ENCODE measurements at regions not wholly inside any gene's neighbourhood (a gene's known extent, or its start where the extent isn't known, plus 50 kb on each side); places are given as distances from the start of the nearest gene placed in this dataset.
A peak's percentile ranks its signal among the peaks of the same experiment; 100 is the strongest.

GRCh38 chr13:40170982-40171381 lies 495.5 kb downstream of the FOXO1 start:
- no peak overlapping the region for H3K4me3 ChIP-seq (ENCODE audit: control insufficient read depth in 2 of 3, extremely low read depth in 1 of 3, insufficient read depth in 2 of 3, low read depth in 1 of 3, low read length in 3 of 3)
- H3K9me3 ChIP-seq (ENCODE audit: control insufficient read depth, low read depth, low read length), result no peaks in the 10 kb centered on the region
- H3K4me2 ChIP-seq (ENCODE audit: control insufficient read depth, extremely low read depth, insufficient read depth, low read depth, low read length), result no peak overlapping the region
- H2AFZ ChIP-seq (ENCODE audit: control insufficient read depth, low read length), result no peak overlapping the region
- H3K79me2 ChIP-seq (ENCODE audit: control insufficient read depth, insufficient read depth, low read length), result no peaks in the 10 kb centered on the region
- H4K20me1 ChIP-seq (ENCODE audit: control insufficient read depth, extremely low read depth, insufficient read depth, low read length), result no peaks in the 10 kb centered on the region
- no peak overlapping the region for H3K27ac ChIP-seq (ENCODE audit: control insufficient read depth, insufficient read depth, low read length)
- DNase-seq (ENCODE audit: low read depth, low spot score) (peak; percentile 67), FAIRE-seq (peak; percentile 82)
- peaks cover 23% of the 10 kb centered on the region for H3K4me1 ChIP-seq (ENCODE audit: control insufficient read depth, extremely low read depth, insufficient read depth, low read length)
- H3K27me3 ChIP-seq (ENCODE audit: control insufficient read depth, extremely low read depth, insufficient read depth, low read length), result no peaks in the 10 kb centered on the region
- H3K36me3 ChIP-seq (ENCODE audit: control insufficient read depth in 2 of 2, extremely low read depth in 1 of 2, insufficient read depth in 2 of 2, low read length in 2 of 2), result no peaks in the 10 kb centered on the region
- H3K9me1 ChIP-seq (ENCODE audit: control insufficient read depth, extremely low read depth, insufficient read depth, low read length), result no peaks in the 10 kb centered on the region
- H3K9ac ChIP-seq (ENCODE audit: control insufficient read depth, extremely low read depth, insufficient read depth, low read length), result no peak overlapping the region
- no peak for TF ChIP-seq EZH2 (IDR thresholded peaks at IDR 0.05; ENCODE audit: low read length)
- TF ChIP-seq, protein P1, sequence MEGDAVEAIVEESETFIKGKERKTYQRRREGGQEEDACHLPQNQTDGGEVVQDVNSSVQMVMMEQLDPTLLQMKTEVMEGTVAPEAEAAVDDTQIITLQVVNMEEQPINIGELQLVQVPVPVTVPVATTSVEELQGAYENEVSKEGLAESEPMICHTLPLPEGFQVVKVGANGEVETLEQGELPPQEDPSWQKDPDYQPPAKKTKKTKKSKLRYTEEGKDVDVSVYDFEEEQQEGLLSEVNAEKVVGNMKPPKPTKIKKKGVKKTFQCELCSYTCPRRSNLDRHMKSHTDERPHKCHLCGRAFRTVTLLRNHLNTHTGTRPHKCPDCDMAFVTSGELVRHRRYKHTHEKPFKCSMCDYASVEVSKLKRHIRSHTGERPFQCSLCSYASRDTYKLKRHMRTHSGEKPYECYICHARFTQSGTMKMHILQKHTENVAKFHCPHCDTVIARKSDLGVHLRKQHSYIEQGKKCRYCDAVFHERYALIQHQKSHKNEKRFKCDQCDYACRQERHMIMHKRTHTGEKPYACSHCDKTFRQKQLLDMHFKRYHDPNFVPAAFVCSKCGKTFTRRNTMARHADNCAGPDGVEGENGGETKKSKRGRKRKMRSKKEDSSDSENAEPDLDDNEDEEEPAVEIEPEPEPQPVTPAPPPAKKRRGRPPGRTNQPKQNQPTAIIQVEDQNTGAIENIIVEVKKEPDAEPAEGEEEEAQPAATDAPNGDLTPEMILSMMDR (optimal IDR thresholded peaks at IDR 0.05 in 1 of 3, IDR thresholded peaks at IDR 0.05 in 1 of 3, conservative IDR thresholded peaks at IDR 0.05 in 1 of 3; ENCODE audit: extremely low read depth in 1 of 3, insufficient read depth in 2 of 3, low read length in 3 of 3), result peak in 2 of 3 experiments; percentile 16 to 30
- dilution Hi-C loops (cut with MboI; ENCODE audit: extremely low pct_ligation_motif_present, low sequenced_read_pairs), result no loop called here

DNA sequence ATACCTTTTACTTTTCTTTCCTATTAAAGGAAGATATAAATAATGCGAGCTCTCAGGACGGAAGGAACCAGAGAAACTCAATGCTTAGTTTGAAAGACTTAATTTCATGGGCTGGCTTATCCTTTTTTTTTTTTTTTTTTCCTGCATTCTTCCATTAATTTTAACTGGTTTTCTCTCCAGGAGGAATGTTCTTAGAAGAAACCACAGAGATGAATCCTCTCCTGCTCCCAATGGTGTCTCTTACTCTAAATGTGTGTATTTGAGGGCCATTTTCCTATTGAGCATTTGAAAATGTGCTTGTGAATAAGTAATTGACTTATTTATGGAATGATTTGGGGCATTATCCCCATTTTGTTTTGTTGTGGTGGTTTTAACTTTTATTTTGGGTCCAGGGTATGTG lies 494.9 kb downstream of the FOXO1 start:
- TF ChIP-seq EZH2 (IDR thresholded peaks at IDR 0.05; ENCODE audit: low read length), result no peak
- TF ChIP-seq, protein P1 (optimal IDR thresholded peaks at IDR 0.05 in 1 of 3, IDR thresholded peaks at IDR 0.05 in 1 of 3, conservative IDR thresholded peaks at IDR 0.05 in 1 of 3; ENCODE audit: extremely low read depth in 1 of 3, insufficient read depth in 2 of 3, low read length in 3 of 3), result no peak
- H3K27ac ChIP-seq (ENCODE audit: control insufficient read depth, insufficient read depth, low read length), result peak overlapping the region; percentile 21

More for the DNA sequence above, 494.9 kb downstream of the FOXO1 start:
- dilution Hi-C loops (cut with MboI; ENCODE audit: extremely low pct_ligation_motif_present, low sequenced_read_pairs), result no loop called here
- Histone ChIP-seq H3K9me3 (ENCODE audit: control insufficient read depth, low read depth, low read length) (no peaks in the 10 kb centered on the region), H3K9me1 (ENCODE audit: control insufficient read depth, extremely low read depth, insufficient read depth, low read length) (no peaks in the 10 kb centered on the region), H3K4me3 (ENCODE audit: control insufficient read depth in 2 of 3, extremely low read depth in 1 of 3, insufficient read depth in 2 of 3, low read depth in 1 of 3, low read length in 3 of 3) (no peak overlapping the region), H2AFZ (ENCODE audit: control insufficient read depth, low read length) (peak overlapping the region; percentile 85), H3K27me3 (ENCODE audit: control insufficient read depth, extremely low read depth, insufficient read depth, low read length) (no peaks in the 10 kb centered on the region), H3K4me2 (ENCODE audit: control insufficient read depth, extremely low read depth, insufficient read depth, low read depth, low read length) (peak overlapping the region; percentile 78), H4K20me1 (ENCODE audit: control insufficient read depth, extremely low read depth, insufficient read depth, low read length) (no peaks in the 10 kb centered on the region), H3K9ac (ENCODE audit: control insufficient read depth, extremely low read depth, insufficient read depth, low read length) (no peak overlapping the region), H3K4me1 (ENCODE audit: control insufficient read depth, extremely low read depth, insufficient read depth, low read length) (peaks cover 23% of the 10 kb centered on the region), H3K79me2 (ENCODE audit: control insufficient read depth, insufficient read depth, low read length) (no peaks in the 10 kb centered on the region), H3K36me3 (ENCODE audit: control insufficient read depth in 2 of 2, extremely low read depth in 1 of 2, insufficient read depth in 2 of 2, low read length in 2 of 2) (no peaks in the 10 kb centered on the region)
- DNase-seq (ENCODE audit: low read depth, low spot score) (no peak), FAIRE-seq (no peak)

Measured in keratinocyte (primary cell).